ENCODE measurements at regions not wholly inside any gene's neighbourhood (a gene's known extent, or its start where the extent isn't known, plus 50 kb on each side); places are given as distances from the start of the nearest gene placed in this dataset.
A peak's percentile ranks its signal among the peaks of the same experiment; 100 is the strongest.

- peaks cover 4% of the 10 kb centered on the region for H3K36me3 Mint-ChIP-seq
- H3K27me3 Mint-ChIP-seq = no peaks in the 10 kb centered on the region
- no peak overlapping the region for H3K27ac Mint-ChIP-seq
- H3K4me1 Mint-ChIP-seq = no peaks in the 10 kb centered on the region
- H3K4me3 Mint-ChIP-seq = no peak overlapping the region
- H3K9me3 Mint-ChIP-seq = peaks cover 7% of the 10 kb centered on the region
- no peak for DNase-seq
These were observed 547.5 kb downstream of the EBF1 start for GRCh38 chr5:158552241-158552640.

- Mint-ChIP-seq H3K27me3 (no peaks in the 10 kb centered on the region), H3K36me3 (peaks cover 4% of the 10 kb centered on the region), H3K4me3 (no peak overlapping the region), H3K9me3 (peaks cover 7% of the 10 kb centered on the region), H3K27ac (no peak overlapping the region), H3K4me1 (peaks cover 6% of the 10 kb centered on the region)
- no peak for DNase-seq
These were observed 550.4 kb downstream of the EBF1 start for GRCh38 chr5:158549311-158549710.

GRCh38 chr5:158546748-158547147 is 553.0 kb downstream of the EBF1 start:
- Mint-ChIP-seq H3K27ac (no peak overlapping the region), H3K4me3 (no peak overlapping the region), H3K4me1 (peaks cover 24% of the 10 kb centered on the region), H3K36me3 (peaks cover 4% of the 10 kb centered on the region), H3K27me3 (no peaks in the 10 kb centered on the region), H3K9me3 (peaks cover 7% of the 10 kb centered on the region)
- no peak for DNase-seq

GRCh38 chr5:158545949-158546530 is 553.7 kb downstream of the EBF1 start:
- H3K27me3 Mint-ChIP-seq = no peaks in the 10 kb centered on the region
- H3K9me3 Mint-ChIP-seq = peaks cover 7% of the 10 kb centered on the region
- H3K27ac Mint-ChIP-seq = no peak overlapping the region
- H3K4me3 Mint-ChIP-seq = no peak overlapping the region
- no peak for DNase-seq
- H3K36me3 Mint-ChIP-seq = peaks cover 4% of the 10 kb centered on the region
- H3K4me1 Mint-ChIP-seq = peaks cover 27% of the 10 kb centered on the region

- peaks cover 12% of the 10 kb centered on the region for H3K9me3 Mint-ChIP-seq
These were observed 555.1 kb downstream of the EBF1 start for GRCh38 chr5:158544388-158545339.

GRCh38 chr5:158543539-158544387 is 556.0 kb downstream of the EBF1 start:
- Mint-ChIP-seq H3K27me3 (peaks cover 3% of the 10 kb centered on the region), H3K4me1 (peaks cover 33% of the 10 kb centered on the region), H3K4me3 (no peak overlapping the region), H3K9me3 (peaks cover 12% of the 10 kb centered on the region), H3K27ac (peak overlapping the region; percentile 62), H3K36me3 (peaks cover 4% of the 10 kb centered on the region)
- no peak for DNase-seq

More at GRCh38 chr5:158544388-158545339, 555.1 kb downstream of the EBF1 start:
- DNase-seq = no peak
- H3K4me1 Mint-ChIP-seq = peaks cover 27% of the 10 kb centered on the region
- H3K4me3 Mint-ChIP-seq = no peak overlapping the region
- H3K27ac Mint-ChIP-seq = no peak overlapping the region
- H3K36me3 Mint-ChIP-seq = peaks cover 4% of the 10 kb centered on the region
- no peaks in the 10 kb centered on the region for H3K27me3 Mint-ChIP-seq

GRCh38 chr5:158541536-158542297 is 558.0 kb downstream of the EBF1 start:
- DNase-seq = peak; percentile 11
- H3K36me3 Mint-ChIP-seq = no peaks in the 10 kb centered on the region
- H3K9me3 Mint-ChIP-seq = peaks cover 5% of the 10 kb centered on the region
- H3K27me3 Mint-ChIP-seq = peaks cover 4% of the 10 kb centered on the region
- peaks cover 35% of the 10 kb centered on the region for H3K4me1 Mint-ChIP-seq
- H3K4me3 Mint-ChIP-seq = peak overlapping the region; percentile 37
- peak overlapping the region; percentile 84 for H3K27ac Mint-ChIP-seq

- Mint-ChIP-seq H3K36me3 (no peaks in the 10 kb centered on the region), H3K27ac (no peak overlapping the region), H3K4me3 (no peak overlapping the region), H3K9me3 (peaks cover 5% of the 10 kb centered on the region), H3K27me3 (peaks cover 6% of the 10 kb centered on the region), H3K4me1 (peaks cover 22% of the 10 kb centered on the region)
- peak; percentile 7 for DNase-seq
These were observed 561.1 kb downstream of the EBF1 start for GRCh38 chr5:158538506-158539074.

GRCh38 chr5:158537366-158537765 is 562.4 kb downstream of the EBF1 start:
- no peak overlapping the region for H3K4me3 Mint-ChIP-seq
- peaks cover 16% of the 10 kb centered on the region for H3K4me1 Mint-ChIP-seq
- H3K9me3 Mint-ChIP-seq = peaks cover 5% of the 10 kb centered on the region
- no peaks in the 10 kb centered on the region for H3K36me3 Mint-ChIP-seq
- DNase-seq = no peak
- H3K27me3 Mint-ChIP-seq = peaks cover 6% of the 10 kb centered on the region
- H3K27ac Mint-ChIP-seq = no peak overlapping the region

GRCh38 chr5:158534203-158534602 is 565.5 kb downstream of the EBF1 start:
- Mint-ChIP-seq H3K27ac (no peak overlapping the region), H3K4me3 (no peak overlapping the region), H3K27me3 (peaks cover 4% of the 10 kb centered on the region), H3K9me3 (no peaks in the 10 kb centered on the region), H3K4me1 (peaks cover 5% of the 10 kb centered on the region), H3K36me3 (no peaks in the 10 kb centered on the region)
- DNase-seq = no peak

GRCh38 chr5:158532739-158533138 is 567.0 kb downstream of the EBF1 start:
- H3K4me1 Mint-ChIP-seq = no peaks in the 10 kb centered on the region
- no peak overlapping the region for H3K27ac Mint-ChIP-seq
- peaks cover 3% of the 10 kb centered on the region for H3K27me3 Mint-ChIP-seq
- DNase-seq = no peak
- no peaks in the 10 kb centered on the region for H3K36me3 Mint-ChIP-seq
- H3K9me3 Mint-ChIP-seq = no peaks in the 10 kb centered on the region
- no peak overlapping the region for H3K4me3 Mint-ChIP-seq

GRCh38 chr5:158531860-158532259 is 567.9 kb downstream of the EBF1 start:
- Mint-ChIP-seq H3K27me3 (peaks cover 3% of the 10 kb centered on the region), H3K9me3 (no peaks in the 10 kb centered on the region), H3K36me3 (no peaks in the 10 kb centered on the region), H3K4me3 (no peak overlapping the region), H3K27ac (no peak overlapping the region), H3K4me1 (no peaks in the 10 kb centered on the region)
- DNase-seq = no peak

- no peaks in the 10 kb centered on the region for H3K9me3 Mint-ChIP-seq
- no peak for DNase-seq
- H3K27ac Mint-ChIP-seq = no peak overlapping the region
- H3K27me3 Mint-ChIP-seq = no peaks in the 10 kb centered on the region
- H3K36me3 Mint-ChIP-seq = no peaks in the 10 kb centered on the region
- no peak overlapping the region for H3K4me3 Mint-ChIP-seq
- no peaks in the 10 kb centered on the region for H3K4me1 Mint-ChIP-seq
These were observed 569.6 kb downstream of the EBF1 start for GRCh38 chr5:158530115-158530514.

- H3K27me3 Mint-ChIP-seq = no peaks in the 10 kb centered on the region
- DNase-seq = no peak
- no peaks in the 10 kb centered on the region for H3K36me3 Mint-ChIP-seq
- no peaks in the 10 kb centered on the region for H3K4me1 Mint-ChIP-seq
- H3K4me3 Mint-ChIP-seq = no peak overlapping the region
- no peak overlapping the region for H3K27ac Mint-ChIP-seq
- H3K9me3 Mint-ChIP-seq = no peaks in the 10 kb centered on the region
These were observed 570.3 kb downstream of the EBF1 start for GRCh38 chr5:158529454-158529853.
